ENCODE measurements at regions not wholly inside any gene's neighbourhood (a gene's known extent, or its start where the extent isn't known, plus 50 kb on each side); places are given as distances from the start of the nearest gene placed in this dataset.

GRCh38 chr9:135222881-135223760, 135.7 kb downstream of the OLFM1 start:
- TF ChIP-seq CTCF (IDR thresholded peaks at IDR 0.05) (no peak), EZH2 (IDR thresholded peaks at IDR 0.05; ENCODE audit: borderline replicate concordance, insufficient read depth, low read depth, low read length, poor library complexity, severe bottlenecking) (no peak)
